T follicular helper cell (primary cell): ENCODE measurements at regions not wholly inside any gene's neighbourhood (a gene's known extent, or its start where the extent isn't known, plus 50 kb on each side); places are given as distances from the start of the nearest gene placed in this dataset.

Experiments used
- DNase-seq: peaks from one replicate; pipeline ENCODE4 v3.0.0-alpha.2; 2020; ENCODE audit warnings: low read depth

- no peak for DNase-seq
Observed at GRCh38 chr2:147125145-147125544, 719.7 kb upstream of the ACVR2A start.

DNA sequence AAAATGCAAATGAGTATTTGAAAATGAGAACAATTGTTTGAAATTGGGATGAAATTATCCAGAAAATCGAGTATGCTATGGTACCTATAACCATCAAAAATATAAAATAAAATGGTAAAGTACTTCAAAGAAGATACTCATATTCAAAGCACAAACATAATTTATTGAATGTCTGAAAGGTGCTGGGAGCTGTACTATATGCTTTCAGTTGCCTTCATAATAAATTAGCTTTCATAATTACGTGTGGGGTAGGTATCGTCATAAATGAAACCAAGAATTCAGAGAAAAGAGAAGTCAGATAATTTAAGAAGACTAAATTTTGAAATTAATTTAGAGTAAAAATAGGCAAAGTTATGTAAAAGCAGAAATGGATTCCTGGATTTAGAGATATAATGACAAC, 721.9 kb upstream of the ACVR2A start:
- no peak for DNase-seq

GRCh38 chr2:147110962-147111361, 733.9 kb upstream of the ACVR2A start:
- no peak for DNase-seq

GRCh38 chr2:147110317-147110716, 734.5 kb upstream of the ACVR2A start:
- DNase-seq, result no peak

DNA sequence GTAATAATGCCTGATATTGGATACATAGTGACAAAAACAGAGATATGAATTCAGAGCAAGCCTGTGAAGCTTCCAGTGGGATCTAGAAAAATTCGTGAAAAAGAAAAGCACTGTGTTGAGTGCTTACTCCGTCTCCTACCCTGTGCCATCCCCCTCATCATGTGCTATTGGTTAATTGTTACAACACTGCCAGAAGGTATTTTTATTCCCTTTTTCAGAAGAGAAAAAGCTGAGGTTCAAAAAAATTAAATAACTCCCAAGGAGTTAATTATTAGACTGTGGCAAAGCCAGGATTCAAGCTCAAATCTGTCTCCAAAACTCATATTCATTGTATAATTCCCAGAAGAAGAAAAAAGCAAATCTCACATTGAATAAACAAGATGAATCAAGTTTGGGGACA, 735.5 kb upstream of the ACVR2A start:
- no peak for DNase-seq

GRCh38 chr2:147108548-147108947, 736.3 kb upstream of the ACVR2A start:
- DNase-seq, result no peak

DNA sequence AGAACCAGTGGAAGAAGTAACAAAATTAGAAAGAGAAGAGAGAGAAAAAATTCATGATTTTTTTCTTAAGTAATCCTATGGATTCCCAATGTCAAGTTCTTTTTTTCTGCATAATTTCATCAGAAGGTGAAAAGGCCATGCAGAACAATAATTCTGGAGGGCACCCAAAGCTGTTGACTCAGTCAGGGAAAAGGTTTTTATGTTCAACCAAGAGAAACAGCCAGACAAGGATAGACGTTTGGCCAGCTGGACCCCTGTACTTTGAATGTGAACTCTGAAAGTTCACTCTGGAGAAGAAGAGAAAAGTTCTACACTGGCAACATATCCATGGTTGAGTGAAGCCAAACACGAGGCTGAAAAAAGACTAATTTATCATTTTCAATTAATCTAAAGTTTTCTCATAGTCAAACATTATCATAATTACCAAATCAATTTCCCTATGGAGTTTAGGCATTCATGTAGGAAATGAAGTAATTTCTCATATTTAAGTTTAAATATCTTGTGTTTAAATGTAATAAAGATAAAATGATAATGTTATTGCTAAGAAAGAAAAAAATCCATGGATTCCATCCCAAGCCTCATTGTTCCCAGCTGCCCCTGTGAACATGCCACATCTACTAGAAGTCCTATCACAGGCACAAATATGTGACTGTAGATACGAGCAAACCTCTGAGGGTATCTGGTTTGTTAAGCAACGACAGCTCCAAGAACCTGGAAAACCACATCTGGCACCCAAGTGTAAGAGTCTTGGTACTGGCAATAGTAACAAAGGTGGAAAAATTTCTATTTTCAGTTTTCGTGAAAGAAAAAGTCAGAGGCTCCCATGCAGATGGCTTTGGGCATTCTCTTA, 742.7 kb upstream of the ACVR2A start:
- DNase-seq, result no peak

- no peak for DNase-seq
Observed at GRCh38 chr2:147100406-147101035, 744.3 kb upstream of the ACVR2A start.

DNA sequence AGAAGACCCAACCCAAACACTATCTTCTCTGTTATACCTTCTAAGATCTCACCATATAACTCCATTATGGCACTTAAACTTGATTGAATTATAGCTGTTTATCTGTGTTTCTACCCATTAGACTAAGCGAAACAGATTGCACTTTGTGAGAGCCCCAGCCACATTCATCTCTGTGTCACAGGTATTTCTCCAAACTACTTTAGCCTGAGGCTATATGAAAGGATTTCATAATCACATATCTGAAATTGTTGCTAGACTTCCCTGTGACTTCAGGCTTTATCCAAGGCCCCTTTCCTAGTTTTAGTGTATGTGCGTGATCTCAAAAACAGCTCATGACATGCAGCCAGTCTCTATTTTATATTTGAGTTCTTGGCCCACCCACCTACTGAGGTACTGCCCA, 745.0 kb upstream of the ACVR2A start:
- DNase-seq, result no peak

DNA sequence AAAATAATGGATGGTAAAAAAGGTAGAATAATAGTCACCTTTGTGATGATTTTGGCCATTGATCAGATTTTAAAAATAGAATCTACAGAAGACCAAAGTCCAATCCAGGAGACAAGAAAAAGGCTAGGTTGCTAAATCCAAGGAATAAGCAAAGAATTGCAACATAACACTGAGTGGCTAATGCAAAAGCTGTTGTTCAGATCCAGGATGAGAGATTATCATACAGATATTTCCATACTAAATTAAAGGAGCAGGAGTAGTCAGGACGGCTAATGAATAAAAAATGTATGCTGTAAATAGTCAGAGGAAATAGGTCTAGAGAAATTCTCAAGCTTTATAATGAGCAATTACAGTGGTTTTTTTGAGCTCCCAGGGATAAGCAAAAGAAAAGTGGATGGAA, 745.9 kb upstream of the ACVR2A start:
- DNase-seq, result no peak

DNA sequence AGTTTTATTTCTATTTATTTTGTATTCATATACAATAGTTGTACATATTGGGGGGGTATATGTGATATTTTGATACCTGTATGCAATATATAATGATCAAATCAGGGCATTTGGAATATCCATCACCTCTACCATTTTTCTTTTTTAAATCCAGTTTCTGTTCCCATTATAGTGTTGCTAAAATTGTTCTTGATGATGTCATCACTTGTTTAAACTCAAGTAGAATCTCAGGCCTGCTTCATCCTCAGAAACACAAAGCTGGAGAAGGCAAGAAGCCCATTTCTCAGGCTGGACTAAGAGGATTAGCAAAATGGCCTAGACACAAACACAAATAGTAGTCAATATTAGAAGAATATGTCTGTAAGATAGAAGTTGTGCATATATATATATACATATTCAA, 747.1 kb upstream of the ACVR2A start:
- DNase-seq, result no peak

DNA sequence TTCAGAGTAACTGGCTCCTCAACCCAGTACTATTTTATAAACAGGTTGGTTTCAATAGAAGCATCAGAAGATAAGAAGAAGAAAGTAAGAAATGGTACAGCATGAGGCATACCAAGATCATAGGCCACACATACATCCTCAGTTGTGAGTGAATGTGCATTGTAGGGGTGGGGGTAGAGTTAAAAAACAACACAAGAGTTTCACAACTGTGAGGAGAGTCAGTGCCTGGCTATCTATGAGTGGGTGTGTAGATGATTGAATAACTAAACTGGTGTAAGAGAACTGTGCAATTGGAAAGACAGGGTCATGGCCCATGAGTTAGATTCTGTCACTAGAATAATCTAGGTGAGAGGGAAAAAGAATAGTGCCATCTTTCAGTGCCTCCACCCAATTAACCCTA, 748.2 kb upstream of the ACVR2A start:
- no peak for DNase-seq

- DNase-seq, result no peak
Observed at GRCh38 chr2:147095376-147095775, 749.5 kb upstream of the ACVR2A start.

DNA sequence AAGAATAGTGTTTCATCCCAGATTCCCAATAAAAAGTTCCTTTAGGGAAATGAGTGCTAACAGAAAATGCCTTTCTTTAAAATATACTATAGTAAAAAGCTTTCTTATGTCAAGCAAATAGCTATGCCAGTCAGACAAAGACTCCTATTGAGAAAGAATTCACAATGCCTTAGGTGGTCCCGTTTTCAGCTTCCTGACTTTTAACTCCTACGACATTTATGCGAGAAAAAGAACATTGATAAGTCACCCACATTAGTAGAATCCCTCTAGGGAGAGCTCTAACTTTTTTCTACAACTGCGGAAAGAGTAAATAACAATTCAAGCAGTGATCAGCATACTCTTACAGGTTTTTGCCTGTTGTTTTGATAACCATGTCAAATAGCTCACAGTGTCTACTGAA, 750.8 kb upstream of the ACVR2A start:
- DNase-seq, result no peak

DNA sequence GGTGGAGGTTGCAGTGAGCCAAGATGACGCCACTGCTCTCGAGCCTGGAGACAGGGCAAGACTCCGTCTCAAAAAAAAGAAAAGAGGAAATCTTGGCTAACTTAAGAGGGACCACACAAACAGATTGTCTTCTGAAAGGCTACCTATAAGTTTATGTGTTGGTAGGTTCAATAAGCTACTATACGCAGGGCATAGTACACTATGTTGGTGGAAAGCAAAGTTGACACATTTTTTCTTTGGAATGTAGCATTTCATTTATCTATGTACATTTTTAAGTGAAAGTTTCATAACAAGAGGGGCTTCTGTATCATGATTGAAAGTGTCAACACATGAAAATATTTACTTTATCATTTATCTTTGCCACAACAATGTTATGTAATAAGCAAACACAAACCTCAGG, 752.6 kb upstream of the ACVR2A start:
- DNase-seq, result no peak

GRCh38 chr2:147091448-147091847, 753.4 kb upstream of the ACVR2A start:
- DNase-seq, result no peak

DNA sequence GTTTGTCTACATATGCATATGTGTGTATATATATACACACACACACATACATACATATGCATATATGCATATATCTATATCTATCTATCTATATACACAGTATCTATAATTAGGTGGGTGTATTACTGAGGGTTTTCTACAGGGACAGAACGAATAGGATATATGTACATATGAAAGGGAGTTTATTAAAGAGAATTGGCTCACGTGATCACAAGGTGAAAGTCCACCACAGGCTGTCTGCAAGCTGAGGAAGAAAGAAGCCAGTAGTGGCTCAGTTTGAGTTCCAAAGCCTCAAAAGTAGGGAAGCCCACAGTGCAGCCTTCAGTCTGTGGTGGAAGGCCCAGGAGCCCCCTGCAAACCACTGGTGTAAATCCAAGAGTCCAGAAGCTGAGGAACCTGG, 756.0 kb upstream of the ACVR2A start:
- DNase-seq, result no peak

DNA sequence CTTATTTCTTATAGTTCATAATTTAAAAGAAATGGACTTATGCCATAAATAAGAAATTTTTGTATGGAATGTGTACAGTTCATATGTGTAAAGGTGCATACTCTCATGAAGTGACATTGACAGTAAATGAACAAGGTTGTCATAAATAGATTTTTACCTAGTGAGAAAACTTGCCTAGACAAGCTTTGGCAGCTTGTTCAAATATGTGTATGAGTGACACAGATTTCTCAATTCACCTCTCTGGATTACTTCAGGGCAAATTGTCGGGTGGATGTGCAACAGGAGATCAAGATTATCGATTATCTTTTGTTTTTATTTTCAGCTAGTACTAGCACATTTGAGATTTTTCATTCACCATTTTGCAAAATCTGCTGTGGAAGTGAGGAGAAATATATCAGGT, 758.1 kb upstream of the ACVR2A start:
- no peak for DNase-seq

DNA sequence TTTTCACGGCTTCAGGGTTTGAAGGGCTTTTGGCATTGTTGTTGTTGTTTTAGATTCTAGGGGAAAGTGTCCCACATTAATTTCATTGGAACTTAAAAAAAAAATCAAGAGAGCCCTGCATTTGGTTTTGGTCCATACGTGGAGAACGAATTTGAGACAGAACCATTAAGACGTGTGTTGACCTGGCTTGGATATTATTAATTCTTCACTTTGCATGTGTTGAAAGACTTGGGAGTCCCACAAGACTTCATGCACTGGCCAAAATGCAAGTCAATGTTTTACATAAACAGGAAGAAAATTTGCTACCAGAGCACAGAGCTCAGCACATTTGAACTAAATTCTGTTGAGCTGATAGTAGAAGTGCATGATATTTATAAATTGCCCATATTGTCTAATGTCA, 761.2 kb upstream of the ACVR2A start:
- DNase-seq, result no peak

GRCh38 chr2:147082850-147083522, 761.8 kb upstream of the ACVR2A start:
- DNase-seq, result peak; percentile 27

DNA sequence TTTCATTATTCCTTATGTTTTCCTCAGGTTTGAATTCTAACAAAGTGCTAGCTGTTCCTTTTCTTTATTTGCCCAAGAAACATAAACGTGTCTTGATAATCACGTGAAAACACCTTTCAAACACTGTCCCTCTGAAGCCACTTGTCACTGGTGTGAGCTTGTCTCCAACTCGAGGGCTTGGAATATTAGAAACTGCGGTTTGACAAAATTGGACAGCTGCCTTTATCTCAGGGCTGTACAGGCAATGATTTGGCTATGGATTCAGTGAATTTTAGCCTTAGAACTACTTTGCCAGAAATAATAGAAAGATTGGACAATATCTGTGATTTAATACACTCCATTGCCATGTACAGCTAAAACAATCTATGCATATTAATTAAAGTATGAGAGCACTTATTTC, 763.0 kb upstream of the ACVR2A start:
- no peak for DNase-seq

DNA sequence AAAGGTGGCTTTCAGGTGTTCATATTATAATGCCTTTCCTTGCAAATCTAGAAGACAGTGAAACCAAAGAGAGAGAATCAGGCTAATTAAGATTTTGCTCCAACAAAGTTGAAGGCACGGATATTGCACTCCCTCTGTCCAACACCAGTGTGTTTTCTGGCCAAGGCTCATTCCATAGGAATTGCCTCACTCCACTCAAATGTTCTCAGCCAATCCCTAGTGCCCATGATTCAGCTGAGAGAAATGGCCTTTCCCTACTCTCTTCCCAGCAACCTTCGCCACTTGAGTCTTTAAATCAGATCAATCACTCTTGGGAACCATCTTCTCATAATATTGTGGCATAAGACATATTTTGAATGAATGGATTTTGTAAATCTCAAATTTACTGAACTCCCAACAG, 768.2 kb upstream of the ACVR2A start:
- no peak for DNase-seq

- no peak for DNase-seq
Observed at GRCh38 chr2:147068071-147068470, 776.8 kb upstream of the ACVR2A start.
